Chondrocyte (in vitro differentiated cells): ENCODE measurements at regions not wholly inside any gene's neighbourhood (a gene's known extent, or its start where the extent isn't known, plus 50 kb on each side); places are given as distances from the start of the nearest gene placed in this dataset.

Source experiments
- DNase-seq: peaks from one replicate; pipeline ENCODE4 v3.0.0; 2021; ENCODE audit warnings: mixed read lengths, low spot score
- H3K27ac Mint-ChIP-seq: one replicate; pipeline ENCODE4 v1.8.0; 2021; ENCODE audit warnings: mild to moderate bottlenecking, moderate library complexity, mixed read lengths; ENCODE audit not compliant: unreplicated experiment
- H3K27me3 Mint-ChIP-seq: 2 replicates; pipeline ENCODE4 v1.8.0; 2021; ENCODE audit warnings: low read depth, mixed read lengths
- H3K36me3 Mint-ChIP-seq: 2 replicates; pipeline ENCODE4 v1.8.0; 2021; ENCODE audit warnings: low read depth, mixed read lengths
- H3K4me1 Mint-ChIP-seq: 2 replicates; pipeline ENCODE4 v1.8.0; 2021; ENCODE audit warnings: low read depth, mild to moderate bottlenecking, mixed read lengths
- H3K4me3 Mint-ChIP-seq: one replicate; pipeline ENCODE4 v1.8.0; 2021; ENCODE audit warnings: mild to moderate bottlenecking, moderate library complexity, mixed read lengths; ENCODE audit not compliant: unreplicated experiment
- H3K9me3 Mint-ChIP-seq: 2 replicates; pipeline ENCODE4 v1.8.0; 2021; ENCODE audit warnings: low read depth, mixed read lengths
- TF ChIP-seq, protein P1 (sequence below): fragments of 200-600 bp; sonication (generic); IDR thresholded peaks from 2 replicates; pipeline ENCODE4 v1.5.0; 2021; ENCODE audit warnings: antibody characterized with exemption, mild to moderate bottlenecking, moderate library complexity

- no peak overlapping the region for H3K4me3 Mint-ChIP-seq
- no peak for DNase-seq
- no peaks in the 10 kb centered on the region for H3K36me3 Mint-ChIP-seq
- H3K27ac Mint-ChIP-seq: no peak overlapping the region
- H3K9me3 Mint-ChIP-seq: no peaks in the 10 kb centered on the region
- peaks cover 22% of the 10 kb centered on the region for H3K4me1 Mint-ChIP-seq
- peaks cover 8% of the 10 kb centered on the region for H3K27me3 Mint-ChIP-seq
- TF ChIP-seq, protein P1, sequence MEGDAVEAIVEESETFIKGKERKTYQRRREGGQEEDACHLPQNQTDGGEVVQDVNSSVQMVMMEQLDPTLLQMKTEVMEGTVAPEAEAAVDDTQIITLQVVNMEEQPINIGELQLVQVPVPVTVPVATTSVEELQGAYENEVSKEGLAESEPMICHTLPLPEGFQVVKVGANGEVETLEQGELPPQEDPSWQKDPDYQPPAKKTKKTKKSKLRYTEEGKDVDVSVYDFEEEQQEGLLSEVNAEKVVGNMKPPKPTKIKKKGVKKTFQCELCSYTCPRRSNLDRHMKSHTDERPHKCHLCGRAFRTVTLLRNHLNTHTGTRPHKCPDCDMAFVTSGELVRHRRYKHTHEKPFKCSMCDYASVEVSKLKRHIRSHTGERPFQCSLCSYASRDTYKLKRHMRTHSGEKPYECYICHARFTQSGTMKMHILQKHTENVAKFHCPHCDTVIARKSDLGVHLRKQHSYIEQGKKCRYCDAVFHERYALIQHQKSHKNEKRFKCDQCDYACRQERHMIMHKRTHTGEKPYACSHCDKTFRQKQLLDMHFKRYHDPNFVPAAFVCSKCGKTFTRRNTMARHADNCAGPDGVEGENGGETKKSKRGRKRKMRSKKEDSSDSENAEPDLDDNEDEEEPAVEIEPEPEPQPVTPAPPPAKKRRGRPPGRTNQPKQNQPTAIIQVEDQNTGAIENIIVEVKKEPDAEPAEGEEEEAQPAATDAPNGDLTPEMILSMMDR: no peak
Observed at GRCh38 chr2:173419506-173419905, 64.8 kb downstream of the CDCA7 start.

- TF ChIP-seq, protein P1: no peak
- Mint-ChIP-seq H3K27me3 (peaks cover 8% of the 10 kb centered on the region), H3K36me3 (no peaks in the 10 kb centered on the region), H3K27ac (no peak overlapping the region), H3K4me3 (no peak overlapping the region), H3K9me3 (no peaks in the 10 kb centered on the region), H3K4me1 (peaks cover 6% of the 10 kb centered on the region)
- DNase-seq: no peak
Observed at GRCh38 chr2:173424886-173425285, 70.2 kb downstream of the CDCA7 start.

DNA sequence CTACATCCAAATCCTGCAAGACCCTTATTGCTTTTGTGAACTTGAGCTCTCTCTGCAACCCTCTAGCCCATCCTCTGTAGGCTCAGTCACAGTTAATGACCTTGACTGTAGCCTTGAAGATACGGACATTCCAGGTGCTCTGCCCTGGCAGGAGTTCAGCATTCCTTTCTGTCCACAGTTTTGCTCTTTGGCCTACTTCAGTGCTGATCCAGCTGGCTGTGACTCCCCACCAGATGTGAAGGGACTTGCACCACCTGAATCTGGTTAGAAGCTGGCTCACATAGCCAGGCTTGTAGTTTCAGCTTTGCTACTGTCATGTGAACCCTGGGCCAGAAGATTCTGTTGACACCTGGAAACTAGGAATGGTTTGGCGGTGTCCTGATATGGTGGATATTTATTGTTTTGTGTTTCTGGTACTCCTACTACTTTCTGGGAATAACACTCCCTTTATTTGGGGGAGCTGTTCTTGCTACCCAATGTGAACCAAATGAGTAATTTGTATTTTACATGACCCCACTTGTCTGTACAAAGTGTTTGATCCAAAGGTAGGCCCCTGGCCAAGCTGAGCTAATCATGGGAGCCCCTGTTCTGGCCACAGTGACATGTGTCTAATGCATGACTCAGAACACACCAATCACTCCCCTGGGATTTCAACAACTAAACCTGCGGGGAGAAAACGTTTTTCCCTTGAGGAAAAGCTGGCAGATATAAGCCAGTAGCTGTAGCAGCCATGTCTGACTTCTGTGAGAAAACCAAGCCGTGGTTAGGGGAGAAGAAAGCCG, 73.4 kb downstream of the CDCA7 start:
- peaks cover 16% of the 10 kb centered on the region for H3K4me1 Mint-ChIP-seq
- no peaks in the 10 kb centered on the region for H3K36me3 Mint-ChIP-seq
- no peak overlapping the region for H3K4me3 Mint-ChIP-seq
- no peak for DNase-seq
- TF ChIP-seq, protein P1: no peak
- no peak overlapping the region for H3K27ac Mint-ChIP-seq
- no peaks in the 10 kb centered on the region for H3K9me3 Mint-ChIP-seq
- H3K27me3 Mint-ChIP-seq: peaks cover 4% of the 10 kb centered on the region

DNA sequence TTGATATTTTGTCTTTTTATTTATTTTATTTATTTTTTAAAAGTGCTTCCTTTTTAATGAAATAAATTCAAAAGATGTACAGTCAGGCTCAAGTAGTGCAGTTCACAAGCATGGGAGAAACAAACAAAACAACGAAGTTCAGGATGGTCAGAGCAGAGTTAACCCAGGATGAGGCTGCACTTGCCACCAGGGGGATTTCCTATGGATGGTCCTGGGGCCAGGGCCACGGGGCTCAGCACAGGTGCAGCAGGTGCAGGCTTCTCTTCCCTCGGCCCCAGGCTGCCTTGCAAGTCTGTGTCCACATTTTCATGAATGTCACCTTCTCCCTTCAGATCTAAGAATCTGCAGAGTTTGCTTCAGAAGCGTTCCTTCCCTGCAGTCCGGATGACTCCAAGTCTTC, 76.5 kb downstream of the CDCA7 start:
- Mint-ChIP-seq H3K36me3 (no peaks in the 10 kb centered on the region), H3K27ac (no peak overlapping the region), H3K4me3 (no peak overlapping the region), H3K27me3 (peaks cover 4% of the 10 kb centered on the region), H3K4me1 (peaks cover 19% of the 10 kb centered on the region), H3K9me3 (no peaks in the 10 kb centered on the region)
- no peak for DNase-seq
- TF ChIP-seq, protein P1: no peak

- H3K27me3 Mint-ChIP-seq: peaks cover 4% of the 10 kb centered on the region
- no peaks in the 10 kb centered on the region for H3K36me3 Mint-ChIP-seq
- DNase-seq: no peak
- TF ChIP-seq, protein P1: no peak
- no peak overlapping the region for H3K4me3 Mint-ChIP-seq
- peaks cover 19% of the 10 kb centered on the region for H3K4me1 Mint-ChIP-seq
- H3K27ac Mint-ChIP-seq: no peak overlapping the region
- no peaks in the 10 kb centered on the region for H3K9me3 Mint-ChIP-seq
Observed at GRCh38 chr2:173432049-173432754, 77.5 kb downstream of the CDCA7 start.
